Keratinocyte (primary cell): ENCODE measurements at regions not wholly inside any gene's neighbourhood (a gene's known extent, or its start where the extent isn't known, plus 50 kb on each side); places are given as distances from the start of the nearest gene placed in this dataset.

Experiments used
- DNase-seq: peaks from one replicate; pipeline ENCODE4 v3.0.0-alpha.2; 2011; ENCODE audit warnings: low read depth, missing footprints, low spot score
- FAIRE-seq: peaks from 2 replicates; lab custom pipeline; 2011; peaks lifted over from hg19 to GRCh38; lab: Jason Lieb, UNC
- H2AFZ ChIP-seq: 2 replicates; pipeline ENCODE4 v1.6.0; 2012; ENCODE audit warnings: low read length, control low read depth, inconsistent platforms; ENCODE audit not compliant: control insufficient read depth
- H3K27ac ChIP-seq: 2 replicates; pipeline ENCODE4 v1.5.1; 2011; ENCODE audit warnings: low read length; ENCODE audit not compliant: control insufficient read depth, insufficient read depth
- H3K27me3 ChIP-seq: 3 replicates; pipeline ENCODE4 v1.6.0; 2011; ENCODE audit warnings: low read length; ENCODE audit not compliant: control insufficient read depth, insufficient read depth; ENCODE audit errors: extremely low read depth
- H3K36me3 ChIP-seq, 2 experiments: 2 replicates in 1 of 2; 3 replicates in 1 of 2; pipeline ENCODE4 v1.5.1; 2011; ENCODE audit warnings: low read length in 2 of 2, mild to moderate bottlenecking in 1 of 2; ENCODE audit not compliant: control insufficient read depth in 2 of 2, insufficient read depth in 2 of 2; ENCODE audit errors: extremely low read depth in 1 of 2
- H3K4me1 ChIP-seq: 3 replicates; pipeline ENCODE4 v1.5.1; 2011; ENCODE audit warnings: low read length; ENCODE audit not compliant: control insufficient read depth, insufficient read depth; ENCODE audit errors: extremely low read depth
- H3K4me2 ChIP-seq: 3 replicates; pipeline ENCODE4 v1.6.0; 2011; ENCODE audit warnings: low read depth, low read length; ENCODE audit not compliant: control insufficient read depth, insufficient read depth; ENCODE audit errors: extremely low read depth
- H3K4me3 ChIP-seq, 3 experiments: fragments of 200-600 bp in 1 of 3; sonication (generic) in 1 of 3; 2 replicates in 2 of 3; 3 replicates in 1 of 3; pipeline ENCODE4 v1.5.1; 2011 to 2016; ENCODE audit warnings: low read length in 3 of 3, mild to moderate bottlenecking in 3 of 3, control low read depth in 2 of 3, inconsistent platforms in 1 of 3, low read depth in 1 of 3, mixed read lengths in 1 of 3, mixed run types in 1 of 3, moderate library complexity in 1 of 3; ENCODE audit not compliant: control insufficient read depth in 2 of 3, insufficient read depth in 2 of 3; ENCODE audit errors: extremely low read depth in 1 of 3
- H3K79me2 ChIP-seq: 2 replicates; pipeline ENCODE4 v1.6.0; 2012; ENCODE audit warnings: low read length; ENCODE audit not compliant: control insufficient read depth, insufficient read depth
- H3K9ac ChIP-seq: 3 replicates; pipeline ENCODE4 v1.6.0; 2011; ENCODE audit warnings: low read length; ENCODE audit not compliant: control insufficient read depth, insufficient read depth; ENCODE audit errors: extremely low read depth
- H3K9me1 ChIP-seq: 3 replicates; pipeline ENCODE4 v1.6.0; 2011; ENCODE audit warnings: low read length; ENCODE audit not compliant: control insufficient read depth, insufficient read depth; ENCODE audit errors: extremely low read depth
- H3K9me3 ChIP-seq: 2 replicates; pipeline ENCODE4 v1.5.1; 2012; ENCODE audit warnings: low read depth, low read length; ENCODE audit not compliant: control insufficient read depth
- H4K20me1 ChIP-seq: 3 replicates; pipeline ENCODE4 v1.6.0; 2011; ENCODE audit warnings: low read length; ENCODE audit not compliant: control insufficient read depth, insufficient read depth; ENCODE audit errors: extremely low read depth
- EZH2 ChIP-seq: IDR thresholded peaks from one replicate; pipeline ENCODE4 v1.6.1; 2012; ENCODE audit warnings: inconsistent platforms, mild to moderate bottlenecking, low read length, moderate library complexity
- dilution Hi-C: fragments of 300-500 bp; cut with MboI; formaldehyde crosslinking; loops from one replicate; pipeline ENCODE4 v1.7.0; 2020; ENCODE audit warnings: low sequenced_read_pairs; ENCODE audit not compliant: extremely low pct_ligation_motif_present
- TF ChIP-seq, protein P1 (sequence below), 3 experiments: IDR thresholded peaks in 1 of 3; conservative IDR thresholded peaks in 1 of 3; optimal IDR thresholded peaks in 1 of 3; 2 replicates in 2 of 3; 3 replicates in 1 of 3; pipeline versions ENCODE3 to v1.5.1; 2011; ENCODE audit warnings: low read length in 3 of 3, mild to moderate bottlenecking in 3 of 3, moderate library complexity in 2 of 3, control low read depth in 1 of 3, inconsistent platforms in 1 of 3; ENCODE audit not compliant: insufficient read depth in 2 of 3; ENCODE audit errors: extremely low read depth in 1 of 3

GRCh38 chr5:1703352-1704050 is 96.1 kb downstream of the MRPL36 start:
- dilution Hi-C loops = no loop called here
- no peak overlapping the region for H3K9ac ChIP-seq
- no peak for FAIRE-seq

DNA sequence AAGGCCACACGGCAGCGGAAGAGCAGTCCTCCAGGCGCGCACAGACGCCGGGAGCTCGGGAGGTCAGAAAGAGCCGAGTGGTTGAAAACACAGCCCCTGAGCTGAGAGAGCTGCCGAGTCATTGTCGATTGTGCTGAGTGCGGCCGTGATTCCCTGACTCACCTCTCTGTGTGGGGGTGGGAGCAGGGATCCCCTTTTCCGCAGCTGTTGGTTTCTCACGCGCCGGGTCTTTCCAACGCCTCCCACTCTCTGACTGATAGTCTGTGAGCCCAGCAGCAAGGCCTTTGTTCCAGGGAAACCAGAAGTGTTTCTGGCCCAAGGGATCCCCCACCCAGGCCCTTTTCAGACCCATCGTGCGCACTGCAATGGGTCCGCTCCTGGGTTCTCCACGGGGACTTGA is 97.3 kb downstream of the MRPL36 start:
- DNase-seq = no peak
- no peak for FAIRE-seq
- no peak overlapping the region for H3K4me3 ChIP-seq
- H4K20me1 ChIP-seq = no peaks in the 10 kb centered on the region
- no peak overlapping the region for H3K4me2 ChIP-seq
- H3K9me1 ChIP-seq = no peaks in the 10 kb centered on the region
- H3K27ac ChIP-seq = no peak overlapping the region
- H3K36me3 ChIP-seq = no peaks in the 10 kb centered on the region
- no peaks in the 10 kb centered on the region for H3K79me2 ChIP-seq
- H3K9me3 ChIP-seq = no peaks in the 10 kb centered on the region
- dilution Hi-C loops = no loop called here
- TF ChIP-seq, protein P1, sequence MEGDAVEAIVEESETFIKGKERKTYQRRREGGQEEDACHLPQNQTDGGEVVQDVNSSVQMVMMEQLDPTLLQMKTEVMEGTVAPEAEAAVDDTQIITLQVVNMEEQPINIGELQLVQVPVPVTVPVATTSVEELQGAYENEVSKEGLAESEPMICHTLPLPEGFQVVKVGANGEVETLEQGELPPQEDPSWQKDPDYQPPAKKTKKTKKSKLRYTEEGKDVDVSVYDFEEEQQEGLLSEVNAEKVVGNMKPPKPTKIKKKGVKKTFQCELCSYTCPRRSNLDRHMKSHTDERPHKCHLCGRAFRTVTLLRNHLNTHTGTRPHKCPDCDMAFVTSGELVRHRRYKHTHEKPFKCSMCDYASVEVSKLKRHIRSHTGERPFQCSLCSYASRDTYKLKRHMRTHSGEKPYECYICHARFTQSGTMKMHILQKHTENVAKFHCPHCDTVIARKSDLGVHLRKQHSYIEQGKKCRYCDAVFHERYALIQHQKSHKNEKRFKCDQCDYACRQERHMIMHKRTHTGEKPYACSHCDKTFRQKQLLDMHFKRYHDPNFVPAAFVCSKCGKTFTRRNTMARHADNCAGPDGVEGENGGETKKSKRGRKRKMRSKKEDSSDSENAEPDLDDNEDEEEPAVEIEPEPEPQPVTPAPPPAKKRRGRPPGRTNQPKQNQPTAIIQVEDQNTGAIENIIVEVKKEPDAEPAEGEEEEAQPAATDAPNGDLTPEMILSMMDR (optimal IDR thresholded peaks at IDR 0.05 in 1 of 3, IDR thresholded peaks at IDR 0.05 in 1 of 3, conservative IDR thresholded peaks at IDR 0.05 in 1 of 3; ENCODE audit: extremely low read depth in 1 of 3, insufficient read depth in 2 of 3, low read length in 3 of 3) = no peak
- TF ChIP-seq EZH2 = no peak
- H3K4me1 ChIP-seq = no peaks in the 10 kb centered on the region
- no peak overlapping the region for H2AFZ ChIP-seq
- no peaks in the 10 kb centered on the region for H3K27me3 ChIP-seq
- no peak overlapping the region for H3K9ac ChIP-seq

More at GRCh38 chr5:1703352-1704050, 96.1 kb downstream of the MRPL36 start:
- Histone ChIP-seq H3K4me1 (no peaks in the 10 kb centered on the region), H3K27me3 (no peaks in the 10 kb centered on the region), H4K20me1 (no peaks in the 10 kb centered on the region), H3K9me3 (no peaks in the 10 kb centered on the region), H3K4me2 (no peak overlapping the region), H3K9me1 (no peaks in the 10 kb centered on the region), H3K79me2 (no peaks in the 10 kb centered on the region), H2AFZ (no peak overlapping the region), H3K27ac (no peak overlapping the region), H3K4me3 (no peak overlapping the region), H3K36me3 (no peaks in the 10 kb centered on the region)
- DNase-seq = no peak
- TF ChIP-seq, protein P1 (optimal IDR thresholded peaks at IDR 0.05 in 1 of 3, IDR thresholded peaks at IDR 0.05 in 1 of 3, conservative IDR thresholded peaks at IDR 0.05 in 1 of 3; ENCODE audit: extremely low read depth in 1 of 3, insufficient read depth in 2 of 3, low read length in 3 of 3) = no peak
- no peak for TF ChIP-seq EZH2
